Activated T-cell treated with anti-CD3 and anti-CD28 coated beads, Interleukin-2, amount 50 U/mL, for 4 hours (primary cell): ENCODE measurements at regions not wholly inside any gene's neighbourhood (a gene's known extent, or its start where the extent isn't known, plus 50 kb on each side); places are given as distances from the start of the nearest gene placed in this dataset.
"Not testable (repeated sequence)": the region's sequence is repeated elsewhere in the genome, so short reads cannot be mapped to it uniquely, and the experiment has no call there.

Experiments used
- ATAC-seq, 2 donors: fragments of 200-7000 bp; cut with Tn5 transposase; one replicate each; pipeline ENCODE4 v1.10.0; 2021
- DNase-seq: peaks from one replicate; pipeline ENCODE4 v3.0.0-alpha.2; 2020
- H3K27me3 Mint-ChIP-seq: one replicate; pipeline ENCODE4 v1.8.0; 2021; ENCODE audit warnings: low read depth, mixed read lengths
- H3K36me3 Mint-ChIP-seq: one replicate; pipeline ENCODE4 v1.8.0; 2022; ENCODE audit warnings: mixed read lengths; ENCODE audit not compliant: insufficient read depth
- H3K4me1 Mint-ChIP-seq: one replicate; pipeline ENCODE4 v1.8.0; 2021; ENCODE audit warnings: low read depth, mixed read lengths
- H3K4me3 Mint-ChIP-seq: one replicate; pipeline ENCODE4 v1.8.0; 2021; ENCODE audit warnings: mild to moderate bottlenecking, moderate library complexity, mixed read lengths
- H3K9me3 Mint-ChIP-seq: one replicate; pipeline ENCODE4 v1.8.0; 2021; ENCODE audit warnings: mixed read lengths

DNA sequence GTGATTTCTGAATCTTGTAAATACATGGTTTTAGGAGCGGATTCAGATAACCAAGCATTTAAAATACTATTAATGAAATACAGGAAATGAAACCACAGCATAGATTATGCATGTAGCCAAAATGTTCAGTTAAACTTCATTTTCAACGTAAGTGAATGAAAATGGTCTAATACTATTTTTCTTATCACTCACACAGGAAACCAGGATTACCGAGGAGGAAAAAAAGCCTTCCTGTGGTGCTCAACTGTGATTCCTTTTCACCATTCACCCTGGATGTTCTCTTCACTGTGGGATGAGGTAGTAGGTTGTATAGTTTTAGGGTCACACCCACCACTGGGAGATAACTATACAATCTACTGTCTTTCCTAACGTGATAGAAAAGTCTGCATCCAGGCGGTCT lies 83.4 kb upstream of the ZNF169 start:
- Mint-ChIP-seq H3K36me3 (peaks cover 22% of the 10 kb centered on the region), H3K9me3 (no peaks in the 10 kb centered on the region), H3K27me3 (no peaks in the 10 kb centered on the region), H3K4me1 (peaks cover 84% of the 10 kb centered on the region), H3K4me3 (peak overlapping the region; percentile 63)
- DNase-seq, result no peak
- ATAC-seq, result no peak

DNA sequence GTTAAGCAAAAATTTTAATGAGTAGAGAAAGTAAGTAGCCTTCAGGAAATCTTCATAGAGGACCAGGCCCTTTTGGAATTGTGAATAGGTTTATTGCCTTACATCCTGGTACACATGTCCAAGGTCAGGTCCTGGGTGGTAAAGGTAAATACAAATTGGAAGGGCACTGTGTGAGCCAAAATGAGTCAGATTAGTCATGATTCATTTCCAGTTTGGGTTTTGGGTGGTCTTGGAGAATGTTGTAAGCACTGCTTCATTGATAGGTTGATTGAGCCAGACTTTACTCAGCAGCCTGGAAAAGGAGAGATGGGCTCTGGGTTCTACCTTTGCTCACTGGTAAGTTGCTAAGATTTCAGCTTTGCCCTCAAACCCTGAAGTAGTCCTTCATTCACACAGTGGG lies 82.5 kb upstream of the ZNF169 start:
- DNase-seq (no peak), ATAC-seq (no peak)
- H3K4me1 Mint-ChIP-seq, result peaks cover 79% of the 10 kb centered on the region
- no peaks in the 10 kb centered on the region for H3K27me3 Mint-ChIP-seq
- no peaks in the 10 kb centered on the region for H3K9me3 Mint-ChIP-seq
- H3K36me3 Mint-ChIP-seq, result peaks cover 22% of the 10 kb centered on the region
- H3K4me3 Mint-ChIP-seq, result no peak overlapping the region

DNA sequence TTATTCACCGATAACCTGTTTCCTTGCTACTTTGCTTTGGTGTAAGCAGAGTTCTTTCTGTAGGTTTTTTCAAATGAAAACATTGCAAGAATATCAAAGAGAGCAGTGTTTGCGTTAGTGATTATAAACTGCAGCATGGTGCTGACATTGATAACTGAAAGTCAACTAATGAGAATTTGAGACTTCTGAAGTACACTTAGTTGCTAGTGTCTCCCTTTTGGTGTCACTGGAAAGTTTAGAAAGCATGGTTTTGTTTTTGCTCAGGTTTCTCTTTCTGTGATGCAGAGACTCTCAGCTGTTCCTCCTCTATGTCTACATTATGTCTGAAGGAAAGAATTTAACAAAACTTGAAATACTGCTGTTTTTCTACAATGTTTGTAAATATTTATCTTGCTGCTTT lies 80.2 kb upstream of the ZNF169 start:
- no peak for DNase-seq

DNA sequence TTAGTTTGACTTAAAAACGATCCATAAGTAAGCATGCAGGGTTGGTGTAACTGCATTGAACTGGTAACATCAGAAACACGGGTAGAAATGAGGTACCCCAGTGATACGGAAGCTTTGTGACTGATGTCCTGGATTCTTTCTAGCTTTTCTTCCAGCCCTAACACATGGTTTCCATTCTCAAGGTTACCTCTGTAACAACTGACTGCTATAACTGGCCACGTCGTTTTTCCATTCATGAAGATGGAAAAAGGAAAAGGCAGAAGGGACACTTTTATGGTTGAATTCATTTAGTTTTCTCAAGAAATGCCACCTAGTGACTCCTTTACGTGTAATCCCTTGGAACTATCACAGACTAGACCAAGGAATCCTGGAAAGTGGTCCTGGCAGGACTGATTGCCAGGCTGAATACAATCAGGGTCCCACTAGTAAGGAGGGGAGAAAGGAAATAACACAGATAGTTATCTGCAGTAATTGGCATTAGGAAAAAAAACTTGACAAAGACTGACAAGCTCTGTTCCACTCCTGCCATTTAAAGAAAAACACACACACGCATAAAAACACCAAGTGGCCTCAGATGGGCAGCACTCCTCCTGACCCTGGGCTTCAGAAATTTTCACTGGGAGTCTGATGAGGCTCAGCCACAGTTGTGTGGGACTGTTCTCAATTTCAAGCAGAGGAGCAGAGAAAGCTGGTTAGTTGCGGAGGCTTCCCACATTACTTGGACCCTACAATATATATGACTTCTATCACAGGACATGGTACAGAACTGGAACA lies 77.5 kb upstream of the ZNF169 start:
- Mint-ChIP-seq H3K27me3 (no peaks in the 10 kb centered on the region), H3K4me1 (peaks cover 43% of the 10 kb centered on the region), H3K36me3 (peaks cover 28% of the 10 kb centered on the region), H3K9me3 (no peaks in the 10 kb centered on the region), H3K4me3 (no peak overlapping the region)
- ATAC-seq, result no peak
- no peak for DNase-seq

More for the DNA sequence above, 80.2 kb upstream of the ZNF169 start:
- no peak overlapping the region for H3K4me3 Mint-ChIP-seq
- H3K27me3 Mint-ChIP-seq, result no peaks in the 10 kb centered on the region
- H3K36me3 Mint-ChIP-seq, result peaks cover 28% of the 10 kb centered on the region
- no peaks in the 10 kb centered on the region for H3K9me3 Mint-ChIP-seq
- H3K4me1 Mint-ChIP-seq, result peaks cover 68% of the 10 kb centered on the region
- ATAC-seq, result peak; percentile 77

DNA sequence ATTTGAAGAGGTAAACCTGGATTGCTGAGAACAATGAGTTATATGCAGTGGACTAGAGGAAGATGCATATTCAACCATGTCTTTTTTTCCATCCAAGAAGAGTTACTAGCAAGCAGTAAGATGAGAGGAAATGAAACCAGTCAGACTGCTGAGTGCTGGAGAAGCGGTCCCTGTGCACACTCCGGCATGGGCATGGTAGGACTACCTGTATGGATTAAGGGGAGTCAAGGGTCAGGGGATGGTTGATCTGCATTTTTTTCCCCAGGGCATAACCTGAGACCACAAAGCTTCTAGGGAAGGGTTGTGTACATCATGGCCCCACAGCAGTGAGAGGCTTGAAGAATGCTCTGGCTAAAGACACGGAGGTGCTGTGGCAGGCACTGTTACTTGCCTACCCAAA lies 76.6 kb upstream of the ZNF169 start:
- H3K27me3 Mint-ChIP-seq, result no peaks in the 10 kb centered on the region
- no peak overlapping the region for H3K4me3 Mint-ChIP-seq
- ATAC-seq (no peak), DNase-seq (no peak)
- peaks cover 22% of the 10 kb centered on the region for H3K36me3 Mint-ChIP-seq
- H3K4me1 Mint-ChIP-seq, result peaks cover 34% of the 10 kb centered on the region
- no peaks in the 10 kb centered on the region for H3K9me3 Mint-ChIP-seq

DNA sequence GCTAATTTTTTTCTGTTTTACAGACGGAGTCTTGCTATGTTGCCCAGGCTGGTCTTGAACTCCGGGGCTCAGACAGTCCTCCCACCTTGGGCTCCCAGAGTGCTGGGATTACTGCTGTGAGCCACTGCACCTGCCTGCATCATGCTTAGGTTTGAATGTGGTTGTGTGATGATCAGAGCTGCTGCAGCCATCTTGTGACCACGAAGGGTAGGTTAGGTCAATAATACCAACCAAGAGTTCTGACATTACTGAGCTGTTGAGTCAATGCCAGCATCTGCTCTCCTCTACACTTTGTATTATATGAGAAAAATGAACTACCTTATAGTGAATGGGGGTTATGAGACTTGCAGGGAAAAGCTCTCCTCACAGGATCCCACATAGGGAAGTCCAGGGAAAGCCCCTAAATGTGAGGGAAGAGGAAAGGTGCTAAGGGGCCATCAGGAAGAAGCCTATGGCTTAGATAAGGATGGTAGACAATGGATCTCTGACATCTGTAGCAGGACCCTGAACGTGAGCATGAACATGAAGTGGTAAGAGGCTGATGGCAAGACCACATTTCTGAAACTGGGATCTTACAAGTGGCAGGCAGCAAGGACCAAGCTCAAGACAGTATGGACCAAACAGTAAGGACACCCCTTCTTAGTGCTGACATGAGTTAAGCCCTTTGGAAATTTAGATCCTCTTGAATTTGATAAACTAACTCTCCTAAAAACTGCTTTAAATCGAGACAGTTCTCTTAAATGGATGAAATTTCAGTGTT lies 75.7 kb upstream of the ZNF169 start:
- no peak for ATAC-seq
- no peaks in the 10 kb centered on the region for H3K9me3 Mint-ChIP-seq
- peaks cover 25% of the 10 kb centered on the region for H3K36me3 Mint-ChIP-seq
- no peak for DNase-seq
- no peak overlapping the region for H3K4me3 Mint-ChIP-seq
- peaks cover 31% of the 10 kb centered on the region for H3K4me1 Mint-ChIP-seq
- H3K27me3 Mint-ChIP-seq, result no peaks in the 10 kb centered on the region

DNA sequence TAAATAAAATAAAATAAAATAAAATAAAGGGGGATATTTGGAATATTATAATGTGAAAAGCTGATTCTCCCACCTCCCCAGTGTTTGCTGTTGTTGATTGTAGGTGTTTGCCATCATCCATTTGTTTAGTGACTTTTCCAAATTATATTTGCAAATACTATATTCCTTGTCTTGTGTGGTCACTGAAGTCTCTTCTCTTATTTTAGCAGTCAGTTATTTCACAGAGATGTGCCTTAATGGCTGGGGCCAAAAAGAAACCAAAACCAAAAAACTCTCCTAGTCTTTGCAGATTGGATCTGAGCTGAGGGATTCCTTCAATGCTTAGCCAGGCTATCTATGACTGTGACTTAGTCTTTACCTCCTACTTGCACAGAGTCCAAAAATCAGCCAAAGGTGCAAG lies 70.9 kb upstream of the ZNF169 start:
- ATAC-seq (no peak), DNase-seq (no peak)
- peaks cover 20% of the 10 kb centered on the region for H3K9me3 Mint-ChIP-seq
- H3K27me3 Mint-ChIP-seq, result no peaks in the 10 kb centered on the region
- H3K4me1 Mint-ChIP-seq, result peaks cover 3% of the 10 kb centered on the region
- peaks cover 30% of the 10 kb centered on the region for H3K36me3 Mint-ChIP-seq
- H3K4me3 Mint-ChIP-seq, result no peak overlapping the region

DNA sequence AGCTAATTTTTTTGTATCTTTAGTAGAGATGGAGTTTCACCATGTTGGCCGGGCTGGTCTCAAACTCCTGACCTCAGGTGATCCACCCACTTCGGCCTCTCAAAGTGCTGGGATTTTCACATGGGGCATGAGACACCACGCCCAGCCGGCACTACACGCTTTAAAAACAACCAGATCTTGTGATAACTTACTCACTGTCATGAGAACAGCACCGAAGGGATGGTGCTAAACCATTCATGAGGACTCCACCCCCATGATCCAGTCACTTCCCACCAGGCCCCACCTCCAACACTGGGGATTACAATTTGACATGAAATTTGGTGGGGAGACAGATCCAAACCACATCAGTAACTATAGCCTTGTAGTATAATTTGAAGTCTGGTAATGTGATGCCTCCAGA lies 67.4 kb upstream of the ZNF169 start:
- H3K4me3 Mint-ChIP-seq, ATAC-seq, DNase-seq, H3K27me3 Mint-ChIP-seq, H3K4me1 Mint-ChIP-seq: not testable (repeated sequence)
- Mint-ChIP-seq H3K9me3 (peaks cover 48% of the 10 kb centered on the region), H3K36me3 (peaks cover 43% of the 10 kb centered on the region)

DNA sequence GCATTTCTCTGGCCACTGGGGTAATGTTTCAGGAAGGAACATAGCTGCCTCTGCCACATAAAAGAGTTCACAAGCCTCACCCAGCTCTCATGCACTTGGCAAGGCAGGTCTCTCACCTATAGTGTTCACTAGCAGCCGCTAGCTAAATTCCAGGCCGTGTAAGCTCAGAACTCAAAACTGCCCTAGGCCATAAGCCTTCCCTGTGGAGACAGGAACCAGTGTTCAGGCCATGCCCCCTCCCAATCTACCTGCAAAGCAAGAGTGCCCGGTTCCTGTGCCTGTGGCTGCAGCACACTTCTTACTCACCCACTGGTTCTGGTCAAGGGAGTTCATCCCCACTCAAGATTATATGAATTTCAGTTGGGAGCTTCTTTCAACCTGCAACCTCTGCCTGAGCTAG lies 60.7 kb upstream of the ZNF169 start:
- no peak for DNase-seq
- H3K4me1 Mint-ChIP-seq, result no peaks in the 10 kb centered on the region
- H3K4me3 Mint-ChIP-seq, result no peak overlapping the region
- H3K36me3 Mint-ChIP-seq, result peaks cover 26% of the 10 kb centered on the region
- ATAC-seq, result no peak
- H3K9me3 Mint-ChIP-seq, result peaks cover 30% of the 10 kb centered on the region
- no peaks in the 10 kb centered on the region for H3K27me3 Mint-ChIP-seq

DNA sequence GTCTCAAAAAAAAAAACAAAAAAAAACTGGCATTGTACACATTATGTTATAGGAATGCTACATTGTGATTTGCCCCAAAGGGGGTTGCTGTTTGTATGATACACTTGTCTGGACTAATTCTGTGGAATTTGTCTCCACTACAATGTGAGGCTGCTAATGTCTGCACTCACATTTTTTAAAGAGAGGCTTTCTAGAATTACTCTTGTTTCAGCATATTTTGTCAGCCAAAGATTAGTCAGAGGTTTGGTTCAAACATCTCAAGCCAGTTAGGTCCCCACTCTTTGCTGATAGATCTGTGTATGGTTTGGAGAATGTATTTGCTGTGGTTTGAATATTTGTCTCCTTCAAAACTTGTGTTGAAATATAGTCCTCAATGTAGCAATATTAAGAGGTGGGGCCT lies 59.3 kb upstream of the ZNF169 start:
- H3K27me3 Mint-ChIP-seq, result no peaks in the 10 kb centered on the region
- no peak overlapping the region for H3K4me3 Mint-ChIP-seq
- DNase-seq, result no peak
- no peaks in the 10 kb centered on the region for H3K4me1 Mint-ChIP-seq
- peaks cover 17% of the 10 kb centered on the region for H3K36me3 Mint-ChIP-seq
- no peak for ATAC-seq
- H3K9me3 Mint-ChIP-seq, result peaks cover 26% of the 10 kb centered on the region

DNA sequence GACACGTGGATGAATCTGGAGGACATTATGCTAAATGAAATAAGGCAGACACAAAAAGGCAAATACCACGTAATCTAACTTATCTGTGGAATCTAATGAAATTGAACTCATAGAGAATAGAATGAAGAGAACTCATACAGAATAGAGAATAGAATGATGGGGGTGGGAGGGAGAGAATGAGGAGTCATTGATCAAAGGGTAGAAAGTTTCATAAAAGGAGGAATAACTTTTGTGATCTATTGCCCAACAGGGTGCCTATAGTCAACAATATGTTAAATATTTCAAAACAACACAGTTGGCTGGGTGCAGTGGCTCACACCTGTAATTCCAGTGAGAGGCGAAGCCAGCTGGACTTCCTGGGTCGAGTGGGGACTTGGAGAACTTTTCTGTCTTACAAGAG lies 54.9 kb upstream of the ZNF169 start:
- no peak overlapping the region for H3K4me3 Mint-ChIP-seq
- H3K36me3 Mint-ChIP-seq, result no peaks in the 10 kb centered on the region
- H3K9me3 Mint-ChIP-seq, result peaks cover 6% of the 10 kb centered on the region
- H3K27me3 Mint-ChIP-seq, result no peaks in the 10 kb centered on the region
- ATAC-seq (no peak), DNase-seq (no peak)
- no peaks in the 10 kb centered on the region for H3K4me1 Mint-ChIP-seq

DNA sequence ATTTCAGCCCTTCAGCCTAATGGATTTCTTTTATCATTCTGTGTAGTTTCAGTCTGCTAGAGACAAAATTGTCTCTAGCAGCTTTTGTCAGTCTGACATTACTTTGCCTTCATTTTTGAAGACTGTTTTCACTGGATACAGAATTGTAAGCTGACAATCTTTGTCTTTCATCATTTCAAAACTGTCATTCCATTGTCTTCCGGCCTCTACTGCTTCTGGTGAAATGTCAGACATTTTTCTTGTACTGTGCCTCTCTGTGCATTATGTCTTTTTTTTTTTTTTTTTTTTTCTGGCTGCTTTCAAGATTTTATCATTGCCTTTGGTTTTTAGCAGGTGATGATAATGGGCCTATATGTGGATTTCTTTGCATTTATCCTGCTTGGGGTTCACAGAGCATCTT lies 51.3 kb upstream of the ZNF169 start:
- DNase-seq, result no peak
- Mint-ChIP-seq H3K4me3 (no peak overlapping the region), H3K4me1 (no peaks in the 10 kb centered on the region), H3K27me3 (peaks cover 3% of the 10 kb centered on the region), H3K36me3 (no peaks in the 10 kb centered on the region), H3K9me3 (peaks cover 6% of the 10 kb centered on the region)
- no peak for ATAC-seq
